PC-3 (cell line): ENCODE measurements at regions not wholly inside any gene's neighbourhood (a gene's known extent, or its start where the extent isn't known, plus 50 kb on each side); places are given as distances from the start of the nearest gene placed in this dataset.

ENCODE experiments used
- CTCF ChIP-seq: fragments of 300-600 bp; sonication (generic); conservative IDR thresholded peaks from 2 replicates; pipeline ENCODE4 v1.5.1; 2017; ENCODE audit warnings: antibody characterized with exemption, low read depth, mild to moderate bottlenecking, low read length
- EZH2 ChIP-seq: fragments of 300-600 bp; sonication (generic); IDR thresholded peaks from one replicate; pipeline ENCODE4 v1.6.1; 2017; ENCODE audit warnings: antibody characterized with exemption, mild to moderate bottlenecking, low read length; ENCODE audit not compliant: unreplicated experiment
- EZH2phosphoT487 ChIP-seq: fragments of 300-600 bp; sonication (generic); IDR thresholded peaks from 2 replicates; pipeline ENCODE4 v1.6.1; 2018; ENCODE audit warnings: mild to moderate bottlenecking, antibody characterized with exemption, low read length, borderline replicate concordance

GRCh38 chr5:128736553-128736952 is 198.5 kb upstream of the FBN2 start:
- TF ChIP-seq CTCF (no peak), EZH2 (no peak), EZH2phosphoT487 (no peak)
